GM12878 (cell line): ENCODE measurements at regions not wholly inside any gene's neighbourhood (a gene's known extent, or its start where the extent isn't known, plus 50 kb on each side); places are given as distances from the start of the nearest gene placed in this dataset.

Source experiments
- ATAC-seq: fragments of 200-7000 bp; cut with Tn5 transposase; 3 replicates; pipeline ENCODE4 v1.9.1; 2020; ENCODE audit warnings: mild to moderate bottlenecking, moderate library complexity
- BruUV-seq: library from RNA; stranded (reverse); fragments of 400-500 nt; replicated peaks from 2 replicates; lab custom pipeline; 2021; lab: Mats Ljungman, UMichigan
- CTCF ChIA-PET: fragments of 300-600 bp; sonication (Branson Sonifier 250); formaldehyde crosslinking; extraction: SDS; loops from one replicate; lab custom pipeline; 2021; ENCODE audit warnings: inconsistent platforms; lab: Yijun Ruan, JAX
- POLR2A ChIA-PET: fragments of 350-600 bp; formaldehyde crosslinking; extraction: SDS; loops from one replicate; lab custom pipeline; 2021; ENCODE audit warnings: inconsistent platforms; lab: Charles Lee
- RAD21 ChIA-PET: fragments of 300-600 bp; sonication (Branson Sonifier 250); formaldehyde crosslinking; loops from one replicate; lab custom pipeline; 2023; ENCODE audit warnings: antibody characterized with exemption; ENCODE audit not compliant: unreplicated experiment; lab: Charles Lee
- SMC1A ChIA-PET: fragments of 300-600 bp; sonication (Branson Sonifier 250); formaldehyde crosslinking; loops from one replicate; lab custom pipeline; 2023; ENCODE audit not compliant: unreplicated experiment, uncharacterized antibody; lab: Charles Lee
- DNase-seq: peaks from one replicate; pipeline ENCODE4 v3.0.0-alpha.2; 2011; ENCODE audit warnings: low read depth, low spot score
- FAIRE-seq: peaks from 3 replicates; lab custom pipeline; 2011; peaks lifted over from hg19 to GRCh38; lab: Jason Lieb, UNC
- H2AFZ ChIP-seq: 2 replicates; pipeline ENCODE4 v1.6.0; 2011; ENCODE audit warnings: low read depth, low read length, control low read depth; ENCODE audit not compliant: control insufficient read depth
- H3K27ac ChIP-seq: 2 replicates; pipeline ENCODE4 v1.5.1; 2011; ENCODE audit warnings: control low read depth; ENCODE audit not compliant: control insufficient read depth, insufficient read depth
- H3K27me3 ChIP-seq, 2 experiments: replicated peaks in 1 of 2; 2 replicates each; pipeline versions ENCODE4 v1.6.0 to v1.6.1; 2011; ENCODE audit warnings: low read length in 1 of 2; ENCODE audit not compliant: control insufficient read depth in 2 of 2, insufficient read depth in 2 of 2
- H3K36me3 ChIP-seq, 2 experiments: 2 replicates each; pipeline ENCODE4 v1.5.1; 2011; ENCODE audit warnings: low read length in 1 of 2; ENCODE audit not compliant: control insufficient read depth in 2 of 2, insufficient read depth in 2 of 2
- H3K4me1 ChIP-seq: 2 replicates; pipeline ENCODE4 v1.6.1; 2011; ENCODE audit warnings: mild to moderate bottlenecking, low read length, moderate library complexity, mixed read lengths; ENCODE audit not compliant: control insufficient read depth, insufficient read depth
- H3K4me2 ChIP-seq: 2 replicates; pipeline ENCODE4 v1.6.0; 2011; ENCODE audit warnings: control low read depth; ENCODE audit not compliant: control insufficient read depth, insufficient read depth
- H3K4me3 ChIP-seq: fragments of 200-600 bp; sonication (generic); 2 replicates; pipeline ENCODE4 v1.5.1; 2016
- H3K79me2 ChIP-seq: 2 replicates; pipeline ENCODE4 v1.6.0; 2011; ENCODE audit warnings: low read length; ENCODE audit not compliant: control insufficient read depth, insufficient read depth
- H3K9ac ChIP-seq: 2 replicates; pipeline ENCODE4 v1.8.0; 2011; ENCODE audit warnings: low read length, control low read depth, mixed read lengths; ENCODE audit not compliant: control insufficient read depth, insufficient read depth
- H3K9me3 ChIP-seq: replicated peaks from 3 replicates; pipeline ENCODE4 v1.5.1; 2011; ENCODE audit warnings: mild to moderate bottlenecking, low read length; ENCODE audit not compliant: control insufficient read depth, insufficient read depth
- H4K20me1 ChIP-seq: 2 replicates; pipeline ENCODE4 v1.6.0; 2011; ENCODE audit not compliant: control insufficient read depth, insufficient read depth
- CBX5 ChIP-seq: sonication (generic); IDR thresholded peaks from 2 replicates; pipeline ENCODE4 v1.6.1; 2016; ENCODE audit warnings: low read depth, moderate library complexity, mild to moderate bottlenecking, inconsistent platforms
- CREB1 ChIP-seq: IDR thresholded peaks from 2 replicates; pipeline ENCODE4 v1.6.1; 2012; ENCODE audit warnings: low read depth, mild to moderate bottlenecking, inconsistent platforms
- ELK1 ChIP-seq: IDR thresholded peaks from 2 replicates; pipeline ENCODE4 v1.6.1; 2012; ENCODE audit warnings: low read depth, low read length, improper control_type of control experiment
- ETV6 ChIP-seq, 2 experiments: fragments of 450-650 bp in 1 of 2; IDR thresholded peaks in 1 of 2; conservative IDR thresholded peaks in 1 of 2; 2 replicates each; pipeline ENCODE4 v1.6.1; 2014; ENCODE audit warnings: antibody characterized with exemption in 1 of 2, borderline replicate concordance in 1 of 2, low read depth in 1 of 2, mild to moderate bottlenecking in 1 of 2, moderate library complexity in 1 of 2
- RELA ChIP-seq: fragments of 450-650 bp; IDR thresholded peaks from 2 replicates; pipeline ENCODE4 v1.8.0; 2014; ENCODE audit warnings: borderline replicate concordance; ENCODE audit not compliant: partially characterized antibody
- WGBS: methylation state at CpG from one replicate; pipeline ENCODE4 v1.1.6; 2016; ENCODE audit warnings: low lambda C conversion rate; ENCODE audit not compliant: insufficient replicate concordance, insufficient coverage; ENCODE audit errors: missing lambda C conversion rate; 5-methylcytosine and 5-hydroxymethylcytosine counted together
- in situ Hi-C: fragments of 300-500 bp; cut with MboI; formaldehyde crosslinking; loops from 9 replicates; pipeline ENCODE4 v1.14.3; 2018; ENCODE audit warnings: mixed read lengths
- intact Hi-C: fragments of 100-400 bp; cut with micrococcal nuclease; formaldehyde crosslinking; loops from one replicate; pipeline ENCODE4 v1.14.2; 2022; ENCODE audit not compliant: unreplicated experiment

GRCh38 chr3:4083225-4084015 is 219.7 kb upstream of the SETMAR start:
- WGBS = 38% methylated on average over 9 of the region's 9 CpGs
- RAD21 ChIA-PET = no interaction called here
- no peaks in the 10 kb centered on the region for H3K27me3 ChIP-seq
- SMC1A ChIA-PET = interaction anchor here (0.6 kb wide), 2 partner anchors 13 to 1084 kb away, joined by 3 read pairs; no protein-coding TSS in a partner anchor
- H3K4me2 ChIP-seq = no peak overlapping the region
- no TSS peak for BruUV-seq
- intact Hi-C loops (no loop called here), in situ Hi-C loops (no loop called here)
- FAIRE-seq (no peak), DNase-seq (no peak), ATAC-seq (no peak)
- no peaks in the 10 kb centered on the region for H3K9me3 ChIP-seq
- no peak overlapping the region for H3K9ac ChIP-seq
- no peak overlapping the region for H3K27ac ChIP-seq
- H3K4me1 ChIP-seq = no peaks in the 10 kb centered on the region
- H3K4me3 ChIP-seq = no peak overlapping the region
- H2AFZ ChIP-seq = no peak overlapping the region
- H3K79me2 ChIP-seq = no peaks in the 10 kb centered on the region
- no peaks in the 10 kb centered on the region for H4K20me1 ChIP-seq
- no peak for TF ChIP-seq RELA
- no peak for TF ChIP-seq CBX5
- TF ChIP-seq ELK1 = no peak
- no peak for TF ChIP-seq ETV6 (conservative IDR thresholded peaks at IDR 0.05 in 1 of 2, IDR thresholded peaks at IDR 0.05 in 1 of 2; ENCODE audit: borderline replicate concordance in 1 of 2, low read depth in 1 of 2)
- TF ChIP-seq CREB1 = no peak
- POLR2A ChIA-PET = no interaction called here
- CTCF ChIA-PET = interaction anchor here (0.6 to 1.0 kb wide), 2 partner anchors 12 to 977 kb away, joined by 3 read pairs; no protein-coding TSS in a partner anchor
- H3K36me3 ChIP-seq = no peaks in the 10 kb centered on the region
